MM.1S (cell line): ENCODE measurements at regions not wholly inside any gene's neighbourhood (a gene's known extent, or its start where the extent isn't known, plus 50 kb on each side); places are given as distances from the start of the nearest gene placed in this dataset.

Experiments
- DNase-seq: peaks from one replicate; pipeline ENCODE4 v3.0.0-alpha.2; 2015
- H2AFZ ChIP-seq: fragments of 300-600 bp; sonication (generic); 2 replicates; pipeline ENCODE4 v1.6.0; 2016; ENCODE audit warnings: antibody characterized with exemption, low read length
- H3F3A ChIP-seq: fragments of 300-600 bp; sonication (generic); 2 replicates; pipeline ENCODE4 v1.6.1; 2016; ENCODE audit warnings: mild to moderate bottlenecking, antibody characterized with exemption, low read length, moderate library complexity, mixed read lengths; ENCODE audit not compliant: insufficient read depth
- H3K27ac ChIP-seq: fragments of 300-600 bp; sonication (generic); 2 replicates; pipeline ENCODE4 v1.5.1; 2016; ENCODE audit warnings: mild to moderate bottlenecking, low read length
- H3K27me3 ChIP-seq: fragments of 300-600 bp; sonication (generic); replicated peaks from 2 replicates; pipeline ENCODE4 v1.6.0; 2016; ENCODE audit warnings: low read length; ENCODE audit not compliant: insufficient read depth
- H3K36me3 ChIP-seq: fragments of 300-600 bp; sonication (generic); replicated peaks from 2 replicates; pipeline ENCODE4 v1.6.1; 2016; ENCODE audit warnings: mild to moderate bottlenecking, low read length, mixed read lengths; ENCODE audit not compliant: insufficient read depth
- H3K4me1 ChIP-seq: fragments of 300-600 bp; sonication (generic); 2 replicates; pipeline ENCODE4 v1.6.1; 2016; ENCODE audit warnings: low read length, mixed read lengths
- H3K4me2 ChIP-seq: fragments of 300-600 bp; sonication (generic); 2 replicates; pipeline ENCODE4 v1.6.0; 2016; ENCODE audit warnings: low read depth, low read length
- H3K4me3 ChIP-seq: fragments of 300-600 bp; sonication (generic); 2 replicates; pipeline ENCODE4 v1.5.1; 2016; ENCODE audit warnings: low read length, mixed read lengths
- H3K79me2 ChIP-seq: fragments of 300-600 bp; sonication (generic); 2 replicates; pipeline ENCODE4 v1.6.1; 2016; ENCODE audit warnings: mixed run types, low read length, mixed read lengths
- H3K9ac ChIP-seq: fragments of 300-600 bp; sonication (generic); 2 replicates; pipeline ENCODE4 v1.6.1; 2016; ENCODE audit warnings: low read length, mixed read lengths
- H3K9me2 ChIP-seq: fragments of 300-600 bp; sonication (generic); replicated peaks from 2 replicates; pipeline ENCODE4 v1.6.1; 2016; ENCODE audit warnings: mild to moderate bottlenecking, low read length, mixed read lengths; ENCODE audit not compliant: insufficient read depth
- H3K9me3 ChIP-seq: fragments of 300-600 bp; sonication (generic); replicated peaks from 2 replicates; pipeline ENCODE4 v1.6.1; 2016; ENCODE audit warnings: mild to moderate bottlenecking, low read length, mixed read lengths; ENCODE audit not compliant: insufficient read depth
- H4K20me1 ChIP-seq: fragments of 300-600 bp; sonication (generic); 2 replicates; pipeline ENCODE4 v1.6.1; 2016; ENCODE audit warnings: mild to moderate bottlenecking, low read length, moderate library complexity, mixed read lengths; ENCODE audit not compliant: insufficient read depth
- EZH2 ChIP-seq: fragments of 300-600 bp; sonication (generic); optimal IDR thresholded peaks from 2 replicates; pipeline ENCODE3; 2017; ENCODE audit warnings: low read depth, mild to moderate bottlenecking, antibody characterized with exemption, low read length, mixed read lengths
- EZH2phosphoT487 ChIP-seq: fragments of 300-600 bp; sonication (generic); IDR thresholded peaks from 2 replicates; pipeline ENCODE4 v1.6.1; 2018; ENCODE audit warnings: antibody characterized with exemption, low read length
- TF ChIP-seq, protein P1 (sequence below): fragments of 300-600 bp; sonication (generic); IDR thresholded peaks from 2 replicates; pipeline ENCODE4 v1.5.1; 2016; ENCODE audit warnings: antibody characterized with exemption, low read length, mixed read lengths

DNA sequence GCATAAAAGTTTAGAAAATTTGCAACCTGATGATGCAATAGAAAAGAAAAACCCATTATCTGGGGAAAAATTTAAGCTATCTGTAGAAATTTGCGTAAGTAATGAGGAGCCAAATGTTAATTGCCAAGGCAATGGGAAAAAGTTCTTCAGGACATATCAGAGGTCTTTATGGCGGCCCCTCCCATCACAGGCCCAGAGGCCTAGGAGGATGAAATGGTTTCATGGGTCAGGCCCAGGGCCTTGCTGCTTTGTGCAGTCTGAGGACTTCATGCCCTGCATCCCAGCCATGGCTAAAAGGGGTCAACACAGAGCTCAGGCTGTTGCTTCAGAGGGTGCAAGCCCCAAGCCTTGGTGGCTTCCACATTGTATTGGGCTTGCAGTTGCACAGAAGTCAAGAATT lies 582.8 kb downstream of the COL12A1 start:
- no peak overlapping the region for H3K27ac ChIP-seq
- no peaks in the 10 kb centered on the region for H3K79me2 ChIP-seq
- H3K4me3 ChIP-seq, result no peak overlapping the region
- no peaks in the 10 kb centered on the region for H3K9me3 ChIP-seq
- H3K36me3 ChIP-seq, result no peaks in the 10 kb centered on the region
- H3F3A ChIP-seq, result no peaks in the 10 kb centered on the region
- H3K4me1 ChIP-seq, result no peaks in the 10 kb centered on the region
- no peaks in the 10 kb centered on the region for H3K27me3 ChIP-seq
- H2AFZ ChIP-seq, result no peak overlapping the region
- no peaks in the 10 kb centered on the region for H3K9me2 ChIP-seq
- H3K4me2 ChIP-seq, result no peak overlapping the region
- no peak overlapping the region for H3K9ac ChIP-seq
- DNase-seq, result no peak
- TF ChIP-seq EZH2 (no peak), EZH2phosphoT487 (no peak)
- TF ChIP-seq, protein P1, sequence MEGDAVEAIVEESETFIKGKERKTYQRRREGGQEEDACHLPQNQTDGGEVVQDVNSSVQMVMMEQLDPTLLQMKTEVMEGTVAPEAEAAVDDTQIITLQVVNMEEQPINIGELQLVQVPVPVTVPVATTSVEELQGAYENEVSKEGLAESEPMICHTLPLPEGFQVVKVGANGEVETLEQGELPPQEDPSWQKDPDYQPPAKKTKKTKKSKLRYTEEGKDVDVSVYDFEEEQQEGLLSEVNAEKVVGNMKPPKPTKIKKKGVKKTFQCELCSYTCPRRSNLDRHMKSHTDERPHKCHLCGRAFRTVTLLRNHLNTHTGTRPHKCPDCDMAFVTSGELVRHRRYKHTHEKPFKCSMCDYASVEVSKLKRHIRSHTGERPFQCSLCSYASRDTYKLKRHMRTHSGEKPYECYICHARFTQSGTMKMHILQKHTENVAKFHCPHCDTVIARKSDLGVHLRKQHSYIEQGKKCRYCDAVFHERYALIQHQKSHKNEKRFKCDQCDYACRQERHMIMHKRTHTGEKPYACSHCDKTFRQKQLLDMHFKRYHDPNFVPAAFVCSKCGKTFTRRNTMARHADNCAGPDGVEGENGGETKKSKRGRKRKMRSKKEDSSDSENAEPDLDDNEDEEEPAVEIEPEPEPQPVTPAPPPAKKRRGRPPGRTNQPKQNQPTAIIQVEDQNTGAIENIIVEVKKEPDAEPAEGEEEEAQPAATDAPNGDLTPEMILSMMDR, result no peak
- H4K20me1 ChIP-seq, result no peaks in the 10 kb centered on the region

DNA sequence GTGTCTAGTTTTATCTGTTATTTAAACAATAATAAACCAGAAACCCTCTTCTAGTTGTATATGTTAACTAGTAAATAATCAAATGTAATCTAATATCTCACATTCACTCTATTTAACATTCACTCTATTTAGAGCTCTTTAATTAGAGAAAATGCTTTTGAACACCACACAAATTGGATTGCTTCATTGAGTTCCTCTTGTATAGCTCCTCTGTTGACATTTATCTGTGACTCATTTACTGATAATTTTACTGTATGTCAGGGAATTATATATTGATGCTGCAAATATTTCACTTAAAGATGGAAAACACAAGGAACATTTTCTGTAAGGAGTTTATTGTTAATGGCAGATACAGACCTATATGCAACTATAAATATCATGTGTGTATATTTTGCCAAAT lies 594.6 kb downstream of the COL12A1 start:
- H3K36me3 ChIP-seq, result no peaks in the 10 kb centered on the region
- no peaks in the 10 kb centered on the region for H3F3A ChIP-seq
- no peaks in the 10 kb centered on the region for H3K79me2 ChIP-seq
- H2AFZ ChIP-seq, result no peak overlapping the region
- H3K9me2 ChIP-seq, result 0 out of 2 replicates have a peak, but pooled peaks cover 3% of the 10 kb centered on the region
- DNase-seq, result no peak
- no peaks in the 10 kb centered on the region for H3K9me3 ChIP-seq
- no peaks in the 10 kb centered on the region for H4K20me1 ChIP-seq
- H3K9ac ChIP-seq, result no peak overlapping the region
- no peak overlapping the region for H3K27ac ChIP-seq
- TF ChIP-seq EZH2, result no peak
- no peak for TF ChIP-seq EZH2phosphoT487
- TF ChIP-seq, protein P1, result no peak
- no peaks in the 10 kb centered on the region for H3K4me1 ChIP-seq
- no peaks in the 10 kb centered on the region for H3K27me3 ChIP-seq
- no peak overlapping the region for H3K4me2 ChIP-seq
- H3K4me3 ChIP-seq, result no peak overlapping the region

DNA sequence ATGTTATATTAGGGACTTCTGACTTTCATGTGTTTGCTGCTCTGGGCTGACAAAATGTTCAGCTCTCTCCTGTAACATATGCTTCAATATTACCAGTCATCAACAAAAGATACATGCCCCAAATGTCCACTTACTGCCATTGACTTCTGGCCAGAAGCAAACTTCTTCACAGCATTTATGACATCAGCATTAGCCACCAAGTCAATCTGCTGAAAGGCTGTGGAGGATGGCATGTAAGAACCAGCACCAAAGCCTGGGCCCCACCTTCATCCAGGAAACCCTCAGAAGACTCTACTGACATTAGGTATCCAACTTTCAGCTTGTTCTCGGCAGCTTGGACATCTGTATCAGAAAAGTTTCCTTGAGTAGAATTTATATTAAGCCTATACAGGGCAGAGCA lies 595.5 kb downstream of the COL12A1 start:
- Histone ChIP-seq H3K4me1 (no peaks in the 10 kb centered on the region), H3K79me2 (no peaks in the 10 kb centered on the region), H3K4me3 (no peak overlapping the region), H3K9me3 (no peaks in the 10 kb centered on the region), H3K9me2 (0 out of 2 replicates have a peak, but pooled peaks cover 3% of the 10 kb centered on the region), H3K9ac (no peak overlapping the region), H4K20me1 (no peaks in the 10 kb centered on the region), H3K4me2 (no peak overlapping the region), H3K27ac (no peak overlapping the region), H3K27me3 (no peaks in the 10 kb centered on the region), H2AFZ (no peak overlapping the region), H3K36me3 (no peaks in the 10 kb centered on the region), H3F3A (no peaks in the 10 kb centered on the region)
- TF ChIP-seq EZH2phosphoT487 (no peak), EZH2 (no peak)
- no peak for DNase-seq

DNA sequence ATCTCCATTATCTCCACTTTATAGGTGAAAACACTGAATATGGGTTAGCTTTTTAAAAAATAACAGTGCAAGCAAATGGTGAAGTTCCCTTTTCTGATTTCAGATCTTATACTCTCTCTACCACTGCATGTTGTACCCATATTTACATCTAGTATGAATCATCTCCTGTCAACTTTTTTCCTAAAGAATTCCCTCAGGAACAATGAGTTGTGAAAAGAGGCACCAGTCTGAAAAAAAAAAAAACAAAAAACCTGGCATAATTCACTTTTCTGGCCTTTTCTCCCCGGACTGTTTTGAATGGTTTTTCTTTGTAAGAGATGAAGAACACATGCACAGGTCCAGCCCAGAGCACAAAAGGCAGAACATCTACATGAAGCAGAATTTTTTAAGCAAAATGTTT lies 596.0 kb downstream of the COL12A1 start:
- Histone ChIP-seq H3K79me2 (no peaks in the 10 kb centered on the region), H3K36me3 (no peaks in the 10 kb centered on the region), H3K4me1 (no peaks in the 10 kb centered on the region), H3K4me2 (no peak overlapping the region), H3K9me2 (0 out of 2 replicates have a peak, but pooled peaks cover under 1% of the 10 kb centered on the region), H3F3A (no peaks in the 10 kb centered on the region), H3K9ac (no peak overlapping the region), H3K9me3 (no peaks in the 10 kb centered on the region), H3K4me3 (no peak overlapping the region), H3K27ac (no peak overlapping the region), H3K27me3 (no peaks in the 10 kb centered on the region), H2AFZ (no peak overlapping the region), H4K20me1 (no peaks in the 10 kb centered on the region)
- TF ChIP-seq EZH2 (no peak), EZH2phosphoT487 (no peak)
- TF ChIP-seq, protein P1, result no peak
- no peak for DNase-seq
